ENCODE measurements at regions not wholly inside any gene's neighbourhood (a gene's known extent, or its start where the extent isn't known, plus 50 kb on each side); places are given as distances from the start of the nearest gene placed in this dataset.
"Not testable (repeated sequence)": the region's sequence is repeated elsewhere in the genome, so short reads cannot be mapped to it uniquely, and the experiment has no call there.

DNA sequence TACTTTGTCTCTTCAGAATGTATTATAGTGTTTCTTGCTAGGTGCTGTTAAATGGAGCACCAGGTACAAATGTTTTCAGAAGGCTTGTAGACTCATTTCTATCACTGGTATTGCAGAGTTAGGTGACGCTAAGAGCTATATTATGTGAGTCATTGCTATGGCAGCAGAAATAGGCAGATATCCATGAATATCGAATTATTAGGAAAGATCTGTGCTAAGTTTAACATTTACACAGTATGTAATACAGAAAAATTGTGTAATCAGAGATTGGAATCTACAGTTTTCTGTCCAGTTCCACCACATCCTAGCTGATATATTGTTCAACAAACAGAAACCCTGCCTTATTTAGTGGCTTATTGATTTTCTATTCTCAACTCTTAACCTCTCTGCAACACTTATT, 1025.5 kb downstream of the STIM2 start:
- no peak for DNase-seq

DNA sequence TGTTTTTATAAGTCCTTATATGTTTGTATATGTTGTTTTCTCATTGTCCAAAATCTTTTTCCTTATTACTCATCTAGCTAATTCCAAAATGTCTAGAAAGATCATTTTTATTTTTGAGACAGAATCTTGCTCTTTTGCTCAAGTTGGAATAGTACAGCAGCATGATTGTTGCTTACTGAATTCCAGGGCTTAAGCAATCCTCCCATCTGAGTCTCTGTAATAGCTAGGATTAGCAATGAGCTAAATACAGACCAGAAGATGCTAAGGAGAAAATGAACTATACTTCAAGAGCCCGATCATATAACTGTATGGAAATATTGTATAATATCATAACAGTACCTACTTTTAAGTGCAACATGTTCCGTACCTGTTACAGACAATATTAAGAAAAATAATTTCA, 1027.0 kb downstream of the STIM2 start:
- DNase-seq: no peak

DNA sequence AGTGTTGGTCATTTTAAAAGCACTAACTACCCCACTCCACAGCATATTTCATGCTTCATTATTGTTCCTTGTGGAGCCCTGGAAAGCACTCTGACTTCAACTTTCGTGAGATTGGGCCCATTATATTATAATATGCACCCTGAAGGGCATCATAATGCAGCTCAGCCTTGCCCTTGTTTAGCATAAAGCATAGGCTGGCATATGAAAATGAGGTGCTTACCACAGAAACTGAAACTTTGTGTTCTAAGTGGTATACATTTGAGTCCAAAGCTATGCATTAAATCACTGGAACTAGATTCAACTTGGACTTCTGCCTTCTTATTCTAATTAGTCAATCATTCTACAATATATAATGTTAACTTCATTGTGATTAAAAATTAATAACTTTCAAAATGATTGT, 1027.9 kb downstream of the STIM2 start:
- no peak for DNase-seq

DNA sequence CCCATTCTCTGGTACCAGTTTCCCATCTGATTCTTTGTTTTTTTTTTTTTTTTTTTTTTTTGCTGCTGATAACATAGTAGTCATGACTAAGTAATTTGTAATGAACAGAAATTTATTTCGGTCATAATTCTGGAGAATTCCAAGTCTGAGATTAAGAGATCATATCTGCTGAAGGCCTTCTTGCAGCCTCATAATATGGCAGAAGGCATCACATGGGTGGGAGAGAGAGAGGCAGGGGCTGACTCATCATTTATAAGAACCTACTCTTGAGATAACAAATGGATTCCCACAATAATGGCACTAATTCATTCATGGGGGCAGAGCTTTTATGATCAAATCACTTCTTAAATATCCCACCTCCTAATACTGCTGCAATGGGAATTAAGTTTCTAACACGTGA, 1034.3 kb downstream of the STIM2 start:
- peak; percentile 18 for DNase-seq

DNA sequence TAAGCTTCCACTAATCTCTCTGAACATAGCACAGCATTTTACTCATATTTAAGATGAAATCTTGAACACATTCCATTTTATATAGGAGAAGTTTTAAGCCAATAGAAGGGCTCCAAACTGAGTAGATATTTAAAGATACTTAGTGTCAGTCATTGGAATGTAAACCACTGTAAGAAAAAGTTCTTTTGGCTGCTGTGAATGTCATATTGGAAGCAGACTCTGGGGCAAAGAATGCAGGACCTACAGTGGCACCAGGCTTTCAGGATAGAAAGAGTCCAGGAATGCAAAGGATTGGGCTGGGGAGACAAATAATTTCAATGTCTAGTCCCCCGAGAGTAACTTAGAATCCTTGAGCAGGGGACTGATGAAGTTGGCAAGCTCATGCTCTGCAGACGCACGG, 1047.7 kb downstream of the STIM2 start:
- DNase-seq: peak; percentile 77

DNA sequence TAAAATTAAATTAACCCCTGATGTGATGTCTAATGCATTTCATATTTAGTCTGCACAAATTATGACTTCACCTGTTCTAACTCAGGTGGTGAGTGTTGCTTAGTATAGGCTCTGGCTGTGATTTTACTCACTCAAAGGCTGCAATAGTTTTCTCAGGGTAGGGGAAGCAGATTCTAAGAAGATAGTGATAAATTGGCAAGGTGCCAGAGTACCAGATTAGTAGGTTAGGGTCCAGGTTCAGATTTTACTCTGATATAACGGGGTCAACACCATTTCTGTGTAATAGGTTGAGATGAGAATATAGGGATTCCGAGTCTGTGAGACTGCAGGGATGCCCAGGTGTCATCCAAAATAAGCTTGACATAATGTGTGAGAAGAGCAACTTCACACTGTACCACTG, 1049.6 kb downstream of the STIM2 start:
- no peak for DNase-seq

DNA sequence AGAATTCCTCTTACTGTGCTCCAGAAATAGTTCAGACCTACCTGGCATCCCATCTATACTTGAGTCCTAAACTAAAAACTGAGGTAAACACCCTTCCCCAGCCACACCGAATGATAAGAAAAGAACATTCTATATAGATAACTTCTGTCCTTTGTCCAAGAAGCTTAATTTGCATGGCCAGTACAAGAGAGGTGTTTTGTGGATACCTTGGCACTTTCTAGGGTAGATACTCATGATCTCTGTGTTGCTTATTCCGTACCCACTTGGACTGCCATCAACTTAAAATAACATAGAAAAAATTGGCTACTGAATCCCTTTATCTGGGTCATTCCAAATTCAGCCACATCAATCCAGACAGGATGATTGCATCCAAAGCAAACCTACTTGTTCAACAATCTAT, 1050.4 kb downstream of the STIM2 start:
- DNase-seq: no peak

DNA sequence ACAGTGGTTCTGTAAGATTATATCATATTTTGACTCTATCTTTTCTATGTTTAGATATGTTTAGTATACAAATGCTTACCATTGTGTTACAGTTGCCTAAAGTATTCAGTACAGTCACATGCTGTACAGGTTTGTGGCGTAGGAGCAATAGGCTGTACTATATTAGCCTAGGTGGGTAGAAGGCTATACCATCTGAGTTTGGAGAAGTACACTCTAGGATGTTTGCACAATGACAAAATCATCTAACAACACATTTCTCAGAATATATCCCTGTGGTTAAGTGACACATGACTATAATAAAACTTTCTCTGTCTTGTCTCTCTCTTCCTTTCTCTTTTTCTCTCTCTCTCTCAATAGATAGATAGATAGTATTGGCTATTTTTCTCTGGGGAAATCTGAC, 1053.1 kb downstream of the STIM2 start:
- DNase-seq: no peak

DNA sequence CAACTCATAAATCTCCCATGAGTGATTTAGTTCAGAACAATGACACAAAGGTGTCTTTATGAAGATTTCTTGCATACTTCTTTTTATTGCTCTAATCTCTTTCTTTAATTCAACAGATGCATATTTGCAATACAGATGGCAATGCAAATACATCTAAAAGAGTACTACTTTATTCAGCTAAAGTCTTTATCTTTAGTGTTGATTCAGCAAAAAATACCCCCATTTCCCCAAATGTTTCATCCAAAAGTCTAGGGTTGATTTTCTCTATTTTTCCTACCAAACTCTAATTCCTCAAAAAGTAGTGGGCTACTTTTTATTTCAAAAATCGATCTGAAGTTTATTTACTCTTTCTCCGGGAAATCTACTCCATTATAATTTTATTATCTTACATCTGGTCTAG, 1055.2 kb downstream of the STIM2 start:
- no peak for DNase-seq

DNA sequence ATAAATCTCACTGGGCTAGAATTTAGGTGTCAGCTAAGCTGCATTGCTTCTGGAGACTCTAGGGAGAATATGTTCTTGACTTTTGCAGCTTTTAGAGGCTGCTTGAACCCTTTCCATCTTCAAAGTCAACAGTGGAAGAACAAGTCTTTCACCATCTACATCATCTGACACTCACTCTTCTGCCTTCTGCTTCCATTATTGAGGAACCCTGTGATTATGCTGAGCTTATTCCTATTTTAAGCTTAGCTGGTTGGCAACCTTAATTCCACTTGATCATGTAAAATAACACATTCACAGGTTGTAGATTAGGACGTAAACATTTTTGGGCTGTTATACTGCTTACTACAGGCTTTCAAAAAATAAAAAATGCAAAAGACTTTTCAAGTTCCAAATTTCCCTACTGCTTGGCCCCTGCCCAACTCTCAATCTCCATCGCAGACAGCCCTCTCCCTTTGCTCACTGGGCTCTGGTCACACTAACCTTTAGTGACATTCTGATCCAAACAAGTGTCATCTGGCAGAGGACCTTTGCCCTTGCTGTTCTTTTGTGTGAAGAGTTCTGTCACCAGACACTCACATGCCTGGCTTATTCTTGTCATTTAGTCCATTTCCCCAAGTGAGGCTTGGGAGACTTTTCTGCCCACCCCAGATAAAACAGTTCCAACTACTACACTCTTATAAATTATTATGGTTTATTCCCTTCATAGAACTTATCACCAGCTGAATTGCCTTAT, 1056.0 kb downstream of the STIM2 start:
- DNase-seq: no peak

DNA sequence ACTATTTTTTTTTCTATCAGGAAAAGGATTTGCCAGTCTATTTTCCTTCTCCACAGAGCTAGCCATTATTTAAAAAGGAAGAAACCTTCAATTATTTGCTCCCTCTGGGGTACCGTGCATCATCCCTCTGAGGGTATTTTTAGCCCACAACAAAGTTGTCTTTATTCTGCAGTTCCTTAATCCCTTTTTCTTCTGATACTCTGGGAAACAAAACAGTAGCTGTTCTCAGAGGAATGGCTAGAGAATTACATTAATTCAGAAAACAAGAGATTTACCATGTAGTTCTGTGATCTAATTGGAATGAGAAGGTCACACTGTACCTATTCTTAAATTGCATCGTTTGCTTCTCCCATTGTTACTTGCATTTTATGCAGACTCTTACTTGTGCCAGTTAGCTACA, 1056.7 kb downstream of the STIM2 start:
- no peak for DNase-seq

DNA sequence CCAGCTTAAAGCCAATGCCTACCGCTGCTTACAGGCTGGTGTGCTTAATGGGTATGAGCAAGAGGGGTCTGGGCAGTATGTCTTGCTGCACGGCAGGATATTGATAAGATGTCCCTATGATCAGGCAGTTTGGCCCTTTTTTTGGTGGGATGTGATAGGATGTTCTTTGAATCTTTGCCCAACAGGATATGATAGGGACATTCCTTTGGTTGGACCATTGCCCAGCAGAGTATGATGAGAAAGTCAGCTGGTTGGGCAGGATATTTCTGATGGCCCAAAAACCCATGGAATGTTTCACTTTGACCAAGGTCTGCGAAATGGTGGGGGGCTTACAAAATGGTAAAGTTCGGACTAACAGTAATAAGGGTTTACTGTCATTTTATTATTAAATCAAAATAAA, 1060.6 kb downstream of the STIM2 start:
- peak; percentile 68 for DNase-seq

DNA sequence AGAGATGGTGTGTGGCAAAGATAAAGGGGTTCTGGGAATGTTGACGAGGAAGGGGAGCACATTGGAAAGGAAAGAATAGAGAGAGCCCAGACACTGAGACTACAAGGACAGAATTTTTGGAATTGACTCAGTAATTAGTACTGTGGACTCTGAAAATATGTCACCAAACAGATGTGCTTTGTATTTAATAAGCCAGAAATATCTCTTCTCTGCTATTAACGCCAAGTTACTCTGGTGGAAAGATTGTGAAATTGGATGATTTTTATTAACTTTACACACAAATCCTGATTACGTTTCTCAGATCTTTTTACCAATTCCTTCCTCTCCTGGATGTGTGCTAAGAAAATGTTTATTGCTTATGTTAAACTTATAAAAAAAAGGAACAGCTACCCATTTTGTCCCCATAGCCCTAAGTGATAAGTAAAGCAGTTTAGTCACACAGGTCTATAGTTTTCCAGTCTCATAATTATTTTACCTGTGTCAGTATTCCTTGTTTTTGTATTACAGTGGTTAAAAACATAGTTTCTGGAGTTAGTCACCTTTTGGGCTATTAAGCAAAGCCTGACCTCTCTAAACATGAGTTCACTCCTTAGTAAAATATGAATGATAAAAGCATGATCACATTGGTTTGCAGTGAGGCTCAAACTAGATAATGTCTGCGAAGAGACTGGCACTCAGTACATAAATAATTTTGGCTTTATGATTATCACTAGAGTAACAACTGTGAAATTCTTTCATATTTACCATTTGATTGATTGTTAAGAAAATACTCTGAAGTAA, 1068.3 kb downstream of the STIM2 start:
- no peak for DNase-seq

DNA sequence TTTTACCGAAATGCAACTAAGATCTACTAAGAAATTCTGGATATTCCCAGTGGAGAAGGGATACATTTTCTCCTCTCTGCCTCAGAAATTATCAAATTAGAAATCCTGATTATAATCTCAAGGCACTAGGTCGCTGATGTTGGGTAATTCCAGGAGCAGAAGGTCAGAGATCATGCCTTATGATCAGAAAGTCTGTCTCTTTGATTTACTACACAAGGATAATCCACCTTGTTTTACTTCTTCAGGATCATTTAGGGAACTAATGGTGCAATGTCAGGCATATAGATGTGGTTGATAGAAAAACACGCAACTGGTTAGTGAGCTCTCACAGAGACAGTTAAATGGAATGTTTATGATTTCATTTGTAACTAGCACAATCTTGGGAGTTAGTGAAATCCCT, 1069.7 kb downstream of the STIM2 start:
- no peak for DNase-seq

DNA sequence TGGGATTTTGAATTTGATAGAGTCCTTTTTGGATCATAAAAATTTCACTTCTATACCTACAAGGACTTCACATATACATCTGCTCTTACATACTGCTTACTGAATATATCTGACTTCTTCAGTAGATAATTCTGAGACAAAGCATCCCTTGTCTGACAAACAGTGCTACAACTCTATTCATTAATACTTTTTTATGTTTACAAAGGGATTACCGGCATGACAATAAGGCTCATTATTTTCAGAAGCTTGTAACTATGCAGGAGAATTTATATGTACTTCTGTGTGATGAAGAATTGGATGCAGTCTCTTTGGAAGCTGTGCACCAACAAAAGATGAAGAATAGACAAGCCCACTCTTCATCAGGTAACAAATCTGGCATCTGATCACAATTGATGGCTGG, 1070.3 kb downstream of the STIM2 start:
- no peak for DNase-seq

DNA sequence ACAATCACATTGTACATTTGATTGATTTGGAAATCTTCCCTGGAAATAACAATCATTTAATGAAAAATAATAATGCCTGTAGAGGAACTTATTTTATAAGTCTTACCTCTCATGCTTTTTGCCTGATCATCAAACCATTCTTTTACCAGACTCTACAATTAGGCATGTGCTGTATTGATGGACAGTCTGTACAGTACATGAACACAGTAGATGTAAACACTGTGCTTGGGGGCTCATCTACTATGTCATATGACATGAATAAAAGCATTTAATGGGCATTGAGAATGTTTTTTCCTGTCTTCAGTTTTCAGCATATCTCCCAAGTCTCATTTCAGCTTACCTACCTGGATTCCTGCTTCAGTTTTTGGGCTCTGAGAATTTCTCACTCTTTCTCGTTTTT, 1070.9 kb downstream of the STIM2 start:
- no peak for DNase-seq

DNA sequence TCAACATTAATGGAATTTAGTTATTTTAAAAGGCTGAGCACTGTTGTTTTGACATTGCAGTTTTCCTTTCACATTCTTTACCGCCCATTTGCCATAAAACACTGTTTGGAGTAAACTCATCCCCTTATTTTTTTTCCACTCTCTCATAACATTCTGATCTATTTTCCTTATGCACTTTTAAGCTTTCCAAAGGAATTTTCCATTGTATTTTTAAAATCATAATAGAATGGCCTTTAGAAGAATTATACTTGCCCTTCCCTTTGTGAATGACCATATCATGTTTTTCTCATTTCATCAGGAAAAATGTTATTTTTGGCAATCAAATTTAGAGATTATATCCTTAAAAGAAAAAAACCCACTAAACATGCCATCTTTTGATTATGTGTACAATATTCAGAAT, 1074.2 kb downstream of the STIM2 start:
- DNase-seq: no peak

DNA sequence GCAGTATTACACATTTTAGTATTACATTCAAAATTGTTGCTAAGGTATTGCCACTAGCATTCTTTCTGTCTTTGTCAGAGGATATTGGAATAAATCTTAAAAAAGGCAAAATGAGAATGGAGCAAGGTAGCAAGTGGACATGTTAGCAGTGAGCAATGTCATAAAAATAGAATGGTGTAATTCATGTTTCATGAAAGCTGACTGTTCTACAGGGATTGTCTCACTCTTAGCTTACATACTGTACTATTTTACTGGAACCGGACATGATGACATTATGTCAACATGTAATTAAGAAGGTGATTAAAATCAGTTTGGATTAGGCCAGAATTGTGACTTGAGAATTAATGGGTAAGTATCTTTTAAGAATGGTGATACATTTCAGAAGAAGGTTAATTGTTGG, 1086.2 kb downstream of the STIM2 start:
- no peak for DNase-seq

DNA sequence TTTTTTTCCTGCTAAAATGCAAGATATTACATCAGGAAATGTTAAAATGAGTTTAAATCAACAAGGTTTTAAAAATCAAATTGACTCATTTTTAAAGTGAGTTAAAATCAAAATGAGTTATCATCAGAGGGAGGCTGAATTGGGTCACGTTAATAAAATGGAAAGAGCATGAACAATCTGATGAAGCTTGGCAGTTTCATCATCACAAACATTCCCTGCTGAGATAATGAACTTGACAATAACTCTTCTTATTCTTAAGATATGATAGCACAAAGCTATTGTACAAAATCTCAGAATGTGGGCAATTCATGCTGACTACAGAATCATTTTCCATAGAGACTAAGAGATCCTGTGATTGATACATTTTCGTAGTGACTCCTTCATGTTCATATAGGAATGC, 1086.7 kb downstream of the STIM2 start:
- no peak for DNase-seq

DNA sequence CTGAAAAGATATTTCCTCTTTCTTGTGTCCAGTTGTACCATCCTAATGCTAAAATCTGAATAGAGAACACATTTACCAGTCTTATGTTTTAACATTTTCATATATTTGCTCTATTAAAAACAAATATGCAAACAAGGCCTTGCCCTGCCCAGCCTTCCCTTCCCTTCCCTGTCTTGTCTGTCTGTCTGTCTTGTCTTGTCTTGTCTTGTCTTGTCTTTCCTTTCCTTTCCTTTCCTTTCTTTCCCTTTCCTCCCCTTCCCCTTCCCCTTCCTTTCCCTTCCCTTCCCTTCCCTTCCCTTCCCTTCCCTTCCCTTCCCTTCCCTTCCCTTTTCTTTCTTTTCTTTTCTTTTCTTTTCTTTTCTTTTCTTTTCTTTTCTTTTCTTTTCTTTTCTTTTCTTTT, 1103.5 kb downstream of the STIM2 start:
- no peak for DNase-seq

DNA sequence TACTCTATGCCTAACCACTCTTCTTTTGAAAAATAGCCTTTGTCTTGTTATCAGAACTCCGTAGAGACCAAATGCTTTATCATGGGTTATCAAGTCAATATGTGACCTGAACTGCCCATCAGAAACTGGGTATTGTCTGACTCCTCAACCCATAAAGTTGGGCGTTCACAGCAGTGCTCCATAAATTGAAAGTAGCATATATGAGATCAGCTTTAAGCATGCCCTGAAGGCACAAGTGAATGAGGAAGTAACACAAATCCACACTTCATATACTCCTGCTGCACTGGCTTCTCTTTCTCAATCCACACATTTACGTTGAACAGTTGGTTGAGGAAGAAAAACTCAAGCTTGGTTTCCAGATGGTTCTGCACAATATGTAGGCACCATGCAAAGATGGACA, 1106.0 kb downstream of the STIM2 start:
- DNase-seq: no peak

DNA sequence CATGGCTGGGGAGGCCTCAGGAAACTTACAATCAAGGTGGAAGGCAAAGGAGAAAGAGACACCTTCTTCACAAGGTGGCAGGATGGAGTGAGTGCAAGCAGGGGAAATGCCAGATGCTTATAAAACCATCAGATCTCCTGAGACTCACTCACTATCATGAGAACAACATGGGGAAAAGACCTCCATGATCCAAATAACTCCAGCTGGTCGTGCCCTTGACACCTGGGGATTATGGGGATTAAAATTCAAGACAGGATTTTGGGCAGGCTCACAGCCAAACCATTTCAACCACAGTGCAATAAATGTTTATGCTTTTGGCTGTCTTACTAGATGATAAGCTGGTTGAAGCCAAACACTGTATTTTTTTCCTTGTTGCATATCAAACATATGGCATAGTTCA, 1112.4 kb downstream of the STIM2 start:
- DNase-seq: no peak

DNA sequence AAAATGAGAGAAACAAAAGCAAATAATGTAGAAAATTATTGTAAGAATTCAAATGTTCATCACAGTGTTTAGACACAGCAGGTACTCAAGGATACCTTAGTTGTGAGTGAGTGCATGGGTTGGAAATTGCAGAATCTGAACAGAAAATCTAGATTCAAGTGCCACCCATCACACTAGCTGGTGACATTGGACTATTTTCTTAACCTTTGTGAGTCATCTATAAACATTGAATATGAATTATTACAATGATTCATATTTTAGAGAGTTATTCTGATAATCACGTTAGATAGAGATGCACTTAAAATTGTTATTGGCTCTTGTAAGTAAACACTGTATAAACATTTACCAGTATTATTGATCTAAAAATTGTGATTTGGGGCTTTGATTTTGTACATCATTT, 1113.1 kb downstream of the STIM2 start:
- DNase-seq: no peak

DNA sequence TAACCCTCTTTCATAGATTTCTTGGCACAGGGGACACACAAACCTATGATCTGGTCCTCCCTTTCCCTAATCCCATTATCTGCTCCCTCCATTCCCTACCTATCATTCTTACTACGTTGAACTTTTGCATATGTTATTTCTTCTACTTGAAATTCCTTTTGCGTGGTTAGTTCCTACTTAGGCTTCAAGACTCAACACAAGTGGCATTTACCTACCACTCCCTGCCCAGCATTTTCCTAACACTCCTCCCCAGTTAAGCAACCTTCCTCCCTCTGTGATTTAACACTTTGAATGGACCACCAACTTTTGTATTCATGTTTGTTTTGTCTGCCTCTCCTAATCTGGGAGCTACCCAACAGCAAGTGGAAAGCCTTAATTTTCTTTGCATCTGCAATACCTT, 1113.7 kb downstream of the STIM2 start:
- no peak for DNase-seq

DNA sequence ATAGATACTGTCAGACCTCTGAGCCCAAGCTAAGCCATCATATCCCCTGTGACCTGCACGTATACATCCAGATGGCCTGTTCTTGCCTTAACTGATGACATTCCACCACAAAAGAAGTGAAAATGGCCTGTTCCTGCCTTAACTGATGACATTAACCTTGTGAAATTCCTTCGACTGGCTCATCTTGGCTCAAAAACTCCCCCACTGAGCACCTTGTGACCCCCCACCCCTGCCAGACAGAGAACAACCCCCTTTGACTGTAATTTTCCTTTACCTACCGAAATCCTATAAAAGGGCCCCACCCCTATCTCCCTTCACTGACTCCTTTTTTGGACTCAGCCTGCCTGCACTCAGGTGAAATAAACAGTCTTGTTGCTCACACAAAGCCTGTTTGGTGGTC, 1114.2 kb downstream of the STIM2 start:
- DNase-seq: not testable (repeated sequence)
